RPMI7951 (cell line): ENCODE measurements at regions not wholly inside any gene's neighbourhood (a gene's known extent, or its start where the extent isn't known, plus 50 kb on each side); places are given as distances from the start of the nearest gene placed in this dataset.
"Not testable (repeated sequence)": the region's sequence is repeated elsewhere in the genome, so short reads cannot be mapped to it uniquely, and the experiment has no call there.

Experiments used
- DNase-seq: peaks from one replicate; pipeline ENCODE4 v3.0.0-alpha.2; 2012; ENCODE audit warnings: low read depth

GRCh38 chr5:18798058-18798457 lies 1163.8 kb downstream of the TAF11L14 start:
- DNase-seq = no peak

GRCh38 chr5:18799482-18800128 lies 1165.3 kb downstream of the TAF11L14 start:
- DNase-seq = no peak

- DNase-seq = no peak
Measured at GRCh38 chr5:18800293-18801025, 1166.2 kb downstream of the TAF11L14 start.

GRCh38 chr5:18801413-18801812 lies 1167.2 kb downstream of the TAF11L14 start:
- DNase-seq = not testable (repeated sequence)

GRCh38 chr5:18802336-18802735 lies 1168.1 kb downstream of the TAF11L14 start:
- no peak for DNase-seq

GRCh38 chr5:18805376-18805775 lies 1171.1 kb downstream of the TAF11L14 start:
- no peak for DNase-seq

GRCh38 chr5:18807256-18808149 lies 1173.2 kb downstream of the TAF11L14 start:
- no peak for DNase-seq

GRCh38 chr5:18811661-18812060 lies 1176.3 kb downstream of the CDH18 start:
- no peak for DNase-seq

GRCh38 chr5:18828351-18828750 lies 1159.6 kb downstream of the CDH18 start:
- DNase-seq = no peak

GRCh38 chr5:18829539-18829938 lies 1158.5 kb downstream of the CDH18 start:
- DNase-seq = no peak

- DNase-seq = no peak
Measured at GRCh38 chr5:18850216-18850615, 1137.8 kb downstream of the CDH18 start.

GRCh38 chr5:18872978-18873377 lies 1115.0 kb downstream of the CDH18 start:
- DNase-seq = no peak

- no peak for DNase-seq
Measured at GRCh38 chr5:18876565-18876964, 1111.4 kb downstream of the CDH18 start.

GRCh38 chr5:18881615-18882014 lies 1106.4 kb downstream of the CDH18 start:
- DNase-seq = no peak

GRCh38 chr5:18882154-18882553 lies 1105.8 kb downstream of the CDH18 start:
- no peak for DNase-seq

- no peak for DNase-seq
Measured at GRCh38 chr5:18888821-18889220, 1099.2 kb downstream of the CDH18 start.

GRCh38 chr5:18900644-18901043 lies 1087.4 kb downstream of the CDH18 start:
- DNase-seq = no peak

- no peak for DNase-seq
Measured at GRCh38 chr5:18920966-18921365, 1067.0 kb downstream of the CDH18 start.

- no peak for DNase-seq
Measured at GRCh38 chr5:18932081-18932480, 1055.9 kb downstream of the CDH18 start.

GRCh38 chr5:18944771-18945170 lies 1043.2 kb downstream of the CDH18 start:
- DNase-seq = no peak

- no peak for DNase-seq
Measured at GRCh38 chr5:18954239-18954638, 1033.8 kb downstream of the CDH18 start.

GRCh38 chr5:18959535-18959934 lies 1028.5 kb downstream of the CDH18 start:
- no peak for DNase-seq

- no peak for DNase-seq
Measured at GRCh38 chr5:18961234-18961633, 1026.8 kb downstream of the CDH18 start.
